ENCODE measurements at regions not wholly inside any gene's neighbourhood (a gene's known extent, or its start where the extent isn't known, plus 50 kb on each side); places are given as distances from the start of the nearest gene placed in this dataset.

DNA sequence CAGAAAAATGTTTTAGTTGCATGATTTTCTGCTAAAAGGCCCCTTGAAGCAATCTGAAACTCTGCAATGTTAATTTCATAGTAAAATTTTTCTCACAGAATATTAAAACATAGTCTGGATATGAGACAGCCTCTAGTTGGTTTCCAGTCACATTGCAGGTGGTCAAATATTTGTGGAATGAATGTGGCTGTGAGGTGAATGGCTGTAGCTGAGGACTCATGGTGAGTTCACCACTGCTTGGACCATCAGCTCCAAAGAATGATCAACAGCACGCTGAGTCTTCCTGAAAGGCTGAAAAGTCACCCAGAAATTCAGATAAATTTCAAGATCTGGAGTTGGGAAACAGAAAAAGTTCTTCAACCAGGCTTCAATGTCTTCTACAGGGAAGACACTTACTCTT, 79.8 kb downstream of the MAT2B start:
- 75% methylated on average over 1 of the region's 1 CpG for WGBS (ENCODE audit: insufficient coverage)
- no peaks in the 10 kb centered on the region for H3K9me3 ChIP-seq (ENCODE audit: control extremely low read depth in 1 of 3, control insufficient read depth in 2 of 3, insufficient read depth in 1 of 3, low read length in 2 of 3)
- Mint-ChIP-seq H3K27me3 (peaks cover 13% of the 10 kb centered on the region), H3K27ac (no peak overlapping the region), H3K9me3 (ENCODE audit: insufficient read depth) (no peaks in the 10 kb centered on the region), H3K4me3 (no peak overlapping the region), H3K4me1 (no peaks in the 10 kb centered on the region)
- H3K4me2 ChIP-seq (replicated peaks; ENCODE audit: low read depth, low read length, poor library complexity, severe bottlenecking) = no peak overlapping the region
- H3K27me3 ChIP-seq (replicated peaks in 1 of 4; ENCODE audit: control extremely low read depth in 1 of 4, control insufficient read depth in 3 of 4, insufficient read depth in 4 of 4, low read length in 3 of 4) = no peaks in the 10 kb centered on the region
- H3K36me3 ChIP-seq (replicated peaks in 1 of 2; ENCODE audit: control extremely low read depth in 1 of 2, control insufficient read depth in 1 of 2, extremely low read depth in 1 of 2, insufficient read depth in 2 of 2, low read length in 1 of 2) = no peaks in the 10 kb centered on the region
- no peak overlapping the region for H3K4me3 ChIP-seq (ENCODE audit: control extremely low read depth in 1 of 5, extremely low read depth in 1 of 5, insufficient read depth in 1 of 5, low read depth in 2 of 5, low read length in 4 of 5)
- no peak overlapping the region for H2AFZ ChIP-seq (ENCODE audit: insufficient read depth, low read depth, low read length, poor library complexity, severe bottlenecking)
- H3K4me1 ChIP-seq (ENCODE audit: control insufficient read depth in 2 of 2, insufficient read depth in 2 of 2, low read length in 2 of 2) = no peaks in the 10 kb centered on the region
- H4K20me1 ChIP-seq (ENCODE audit: control insufficient read depth, insufficient read depth, low read length, poor library complexity, severe bottlenecking) = no peaks in the 10 kb centered on the region
- TF ChIP-seq, protein P1, sequence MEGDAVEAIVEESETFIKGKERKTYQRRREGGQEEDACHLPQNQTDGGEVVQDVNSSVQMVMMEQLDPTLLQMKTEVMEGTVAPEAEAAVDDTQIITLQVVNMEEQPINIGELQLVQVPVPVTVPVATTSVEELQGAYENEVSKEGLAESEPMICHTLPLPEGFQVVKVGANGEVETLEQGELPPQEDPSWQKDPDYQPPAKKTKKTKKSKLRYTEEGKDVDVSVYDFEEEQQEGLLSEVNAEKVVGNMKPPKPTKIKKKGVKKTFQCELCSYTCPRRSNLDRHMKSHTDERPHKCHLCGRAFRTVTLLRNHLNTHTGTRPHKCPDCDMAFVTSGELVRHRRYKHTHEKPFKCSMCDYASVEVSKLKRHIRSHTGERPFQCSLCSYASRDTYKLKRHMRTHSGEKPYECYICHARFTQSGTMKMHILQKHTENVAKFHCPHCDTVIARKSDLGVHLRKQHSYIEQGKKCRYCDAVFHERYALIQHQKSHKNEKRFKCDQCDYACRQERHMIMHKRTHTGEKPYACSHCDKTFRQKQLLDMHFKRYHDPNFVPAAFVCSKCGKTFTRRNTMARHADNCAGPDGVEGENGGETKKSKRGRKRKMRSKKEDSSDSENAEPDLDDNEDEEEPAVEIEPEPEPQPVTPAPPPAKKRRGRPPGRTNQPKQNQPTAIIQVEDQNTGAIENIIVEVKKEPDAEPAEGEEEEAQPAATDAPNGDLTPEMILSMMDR (IDR thresholded peaks at IDR 0.05) = no peak
- no peak for TF ChIP-seq EZH2 (IDR thresholded peaks at IDR 0.05; ENCODE audit: borderline replicate concordance, insufficient read depth, low read depth, low read length, poor library complexity, severe bottlenecking)
- no peak overlapping the region for H3K9ac ChIP-seq (ENCODE audit: low read length)
- POLR2A ChIA-PET = no interaction called here
- no peak overlapping the region for H3K27ac ChIP-seq (ENCODE audit: low read length in 2 of 2)
- no peaks in the 10 kb centered on the region for H3K79me2 ChIP-seq (ENCODE audit: control insufficient read depth, insufficient read depth, low read length)
- DNase-seq = no peak
- no peak for ATAC-seq (ENCODE audit: low read depth)
- intact Hi-C loops (cut with micrococcal nuclease) = no loop called here
- CTCF ChIA-PET = no interaction called here

GRCh38 chr5:163586531-163586956, 81.1 kb downstream of the MAT2B start:
- TF ChIP-seq, protein P1 (IDR thresholded peaks at IDR 0.05) = no peak
- no peak for TF ChIP-seq EZH2 (IDR thresholded peaks at IDR 0.05; ENCODE audit: borderline replicate concordance, insufficient read depth, low read depth, low read length, poor library complexity, severe bottlenecking)
- CTCF ChIA-PET = no interaction called here
- Histone ChIP-seq H3K4me1 (ENCODE audit: control insufficient read depth in 2 of 2, insufficient read depth in 2 of 2, low read length in 2 of 2) (no peaks in the 10 kb centered on the region), H2AFZ (ENCODE audit: insufficient read depth, low read depth, low read length, poor library complexity, severe bottlenecking) (no peak overlapping the region), H3K27me3 (replicated peaks in 1 of 4; ENCODE audit: control extremely low read depth in 1 of 4, control insufficient read depth in 3 of 4, insufficient read depth in 4 of 4, low read length in 3 of 4) (no peaks in the 10 kb centered on the region), H3K27ac (ENCODE audit: low read length in 2 of 2) (no peak overlapping the region), H4K20me1 (ENCODE audit: control insufficient read depth, insufficient read depth, low read length, poor library complexity, severe bottlenecking) (no peaks in the 10 kb centered on the region), H3K9ac (ENCODE audit: low read length) (no peak overlapping the region), H3K36me3 (replicated peaks in 1 of 2; ENCODE audit: control extremely low read depth in 1 of 2, control insufficient read depth in 1 of 2, extremely low read depth in 1 of 2, insufficient read depth in 2 of 2, low read length in 1 of 2) (no peaks in the 10 kb centered on the region), H3K9me3 (ENCODE audit: control extremely low read depth in 1 of 3, control insufficient read depth in 2 of 3, insufficient read depth in 1 of 3, low read length in 2 of 3) (no peaks in the 10 kb centered on the region), H3K4me3 (ENCODE audit: control extremely low read depth in 1 of 5, extremely low read depth in 1 of 5, insufficient read depth in 1 of 5, low read depth in 2 of 5, low read length in 4 of 5) (no peak overlapping the region), H3K4me2 (replicated peaks; ENCODE audit: low read depth, low read length, poor library complexity, severe bottlenecking) (no peak overlapping the region), H3K79me2 (ENCODE audit: control insufficient read depth, insufficient read depth, low read length) (no peaks in the 10 kb centered on the region)
- H3K4me3 Mint-ChIP-seq = no peak overlapping the region
- ATAC-seq (ENCODE audit: low read depth) (no peak), DNase-seq (no peak)
- peaks cover 8% of the 10 kb centered on the region for H3K27me3 Mint-ChIP-seq
- intact Hi-C loops (cut with micrococcal nuclease) = no loop called here
- POLR2A ChIA-PET = no interaction called here
- no peak overlapping the region for H3K27ac Mint-ChIP-seq
- no CpG with 5 or more reads among the region's 2 CpGs for WGBS (ENCODE audit: insufficient coverage)
- H3K4me1 Mint-ChIP-seq = no peaks in the 10 kb centered on the region
- H3K9me3 Mint-ChIP-seq (ENCODE audit: insufficient read depth) = no peaks in the 10 kb centered on the region
